Hepatocyte (in vitro differentiated cells): ENCODE measurements at regions not wholly inside any gene's neighbourhood (a gene's known extent, or its start where the extent isn't known, plus 50 kb on each side); places are given as distances from the start of the nearest gene placed in this dataset.

Experiments
- DNase-seq: peaks from one replicate; pipeline ENCODE4 v3.0.0-alpha.2; 2016; ENCODE audit warnings: low spot score
- H2AFZ ChIP-seq: fragments of 200-600 bp; sonication (generic); 2 replicates; pipeline ENCODE4 v1.6.0; 2016; ENCODE audit warnings: antibody characterized with exemption, mild to moderate bottlenecking
- H3K27ac ChIP-seq: fragments of 200-600 bp; sonication (generic); 2 replicates; pipeline ENCODE4 v1.5.1; 2016; ENCODE audit warnings: mild to moderate bottlenecking
- H3K27me3 ChIP-seq: fragments of 200-600 bp; sonication (generic); 2 replicates; pipeline ENCODE4 v1.6.1; 2016
- H3K36me3 ChIP-seq: fragments of 200-600 bp; sonication (generic); replicated peaks from 2 replicates; pipeline ENCODE4 v1.5.1; 2016; ENCODE audit warnings: low read depth; ENCODE audit not compliant: insufficient read depth
- H3K4me1 ChIP-seq: fragments of 200-600 bp; sonication (generic); 2 replicates; pipeline ENCODE4 v1.5.1; 2016; ENCODE audit warnings: mild to moderate bottlenecking, moderate library complexity; ENCODE audit not compliant: insufficient read depth
- H3K4me2 ChIP-seq: fragments of 200-600 bp; sonication (generic); 2 replicates; pipeline ENCODE4 v1.6.0; 2016
- H3K4me3 ChIP-seq: fragments of 200-600 bp; sonication (generic); 2 replicates; pipeline ENCODE4 v1.5.1; 2016; ENCODE audit warnings: mild to moderate bottlenecking
- H3K79me2 ChIP-seq: fragments of 200-600 bp; sonication (generic); 2 replicates; pipeline ENCODE4 v1.6.0; 2017; ENCODE audit warnings: mild to moderate bottlenecking
- H3K9me2 ChIP-seq: fragments of 200-600 bp; sonication (generic); replicated peaks from 2 replicates; pipeline ENCODE4 v1.6.0; 2017; ENCODE audit warnings: mild to moderate bottlenecking; ENCODE audit not compliant: insufficient read depth
- H3K9me3 ChIP-seq: fragments of 200-600 bp; sonication (generic); 2 replicates; pipeline ENCODE4 v1.5.1; 2016; ENCODE audit warnings: low read depth, mild to moderate bottlenecking
- H4K20me1 ChIP-seq: fragments of 200-600 bp; sonication (generic); 2 replicates; pipeline ENCODE4 v1.6.0; 2016; ENCODE audit warnings: mild to moderate bottlenecking; ENCODE audit not compliant: insufficient read depth, poor library complexity, severe bottlenecking
- CTCF ChIP-seq: fragments of 200-600 bp; sonication (generic); IDR thresholded peaks from 2 replicates; pipeline ENCODE4 v1.5.1; 2016; ENCODE audit warnings: antibody characterized with exemption, mild to moderate bottlenecking; ENCODE audit not compliant: poor library complexity
- EZH2 ChIP-seq: fragments of 200-600 bp; sonication (generic); IDR thresholded peaks from 2 replicates; pipeline ENCODE4 v1.6.1; 2016; ENCODE audit warnings: antibody characterized with exemption, mild to moderate bottlenecking, borderline replicate concordance
- EZH2phosphoT487 ChIP-seq: fragments of 200-600 bp; sonication (generic); IDR thresholded peaks from one replicate; pipeline ENCODE4 v1.6.1; 2018; ENCODE audit warnings: antibody characterized with exemption, mild to moderate bottlenecking, low read depth, moderate library complexity; ENCODE audit not compliant: unreplicated experiment, severe bottlenecking
- WGBS: methylation state at CpG from one replicate; pipeline ENCODE4 v1.1.6; 2016; ENCODE audit warnings: low lambda C conversion rate; ENCODE audit errors: missing lambda C conversion rate; 5-methylcytosine and 5-hydroxymethylcytosine counted together

GRCh38 chr4:44914223-44914622, 187.9 kb upstream of the GNPDA2 start:
- no peak for TF ChIP-seq EZH2phosphoT487
- TF ChIP-seq EZH2: no peak
- no peak for TF ChIP-seq CTCF
- Histone ChIP-seq H3K4me3 (no peak overlapping the region), H4K20me1 (no peaks in the 10 kb centered on the region), H3K9me3 (no peaks in the 10 kb centered on the region), H3K4me2 (no peak overlapping the region), H3K27me3 (no peaks in the 10 kb centered on the region), H3K27ac (no peak overlapping the region), H3K36me3 (no peaks in the 10 kb centered on the region), H3K9me2 (no peaks in the 10 kb centered on the region), H2AFZ (no peak overlapping the region), H3K4me1 (no peaks in the 10 kb centered on the region), H3K79me2 (no peaks in the 10 kb centered on the region)
- 79% methylated on average over 1 of the region's 1 CpG for WGBS
- DNase-seq: no peak

DNA sequence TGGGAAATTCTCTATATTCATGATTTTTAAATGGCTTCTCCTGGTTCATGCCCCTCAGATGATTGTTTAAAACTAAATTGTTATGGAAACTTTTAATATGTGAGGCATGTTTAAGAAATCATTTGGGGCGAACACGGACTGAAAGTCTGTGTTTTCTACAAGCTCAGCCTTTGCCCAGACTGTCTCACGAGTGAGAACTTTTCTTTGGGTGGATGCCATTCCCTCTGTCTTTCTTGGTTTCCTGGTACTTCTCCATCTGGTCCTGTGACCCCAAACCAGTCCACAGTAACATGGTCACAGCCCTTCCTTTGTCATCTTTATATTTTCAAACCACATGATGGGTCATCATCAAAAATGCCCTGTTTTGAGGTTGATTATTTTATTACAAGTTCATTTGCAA, 186.6 kb upstream of the GNPDA2 start:
- no peak overlapping the region for H3K4me3 ChIP-seq
- 76% methylated on average over 3 of the region's 3 CpGs for WGBS
- TF ChIP-seq EZH2 (no peak), CTCF (no peak), EZH2phosphoT487 (no peak)

DNA sequence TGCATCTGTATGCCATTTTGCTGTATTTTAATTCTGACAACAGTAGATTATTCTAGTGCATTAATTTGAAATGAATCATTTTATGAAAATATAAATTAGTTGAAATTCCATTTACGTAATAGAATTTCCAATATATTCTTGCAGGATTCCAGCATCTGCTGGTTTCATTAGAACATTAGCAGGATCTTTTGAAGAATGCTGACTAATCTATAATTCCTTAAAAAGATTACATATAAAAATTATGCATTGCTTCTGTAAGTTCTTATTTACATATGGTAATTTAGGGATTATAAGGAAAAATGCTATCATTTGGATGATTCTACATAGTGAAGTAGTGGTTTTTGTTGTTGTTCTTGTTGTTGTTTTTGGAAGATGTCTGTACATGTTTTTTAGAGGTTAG, 182.2 kb upstream of the GNPDA2 start:
- Histone ChIP-seq H2AFZ (no peak overlapping the region), H3K79me2 (no peaks in the 10 kb centered on the region), H3K27me3 (no peaks in the 10 kb centered on the region), H3K27ac (no peak overlapping the region), H3K4me3 (no peak overlapping the region), H3K36me3 (no peaks in the 10 kb centered on the region), H3K9me3 (no peaks in the 10 kb centered on the region), H3K4me1 (no peaks in the 10 kb centered on the region), H3K4me2 (no peak overlapping the region), H3K9me2 (no peaks in the 10 kb centered on the region), H4K20me1 (no peaks in the 10 kb centered on the region)
- 85% methylated on average over 1 of the region's 1 CpG for WGBS
- TF ChIP-seq EZH2phosphoT487 (no peak), CTCF (no peak), EZH2 (no peak)
- no peak for DNase-seq

More for the DNA sequence above, 186.6 kb upstream of the GNPDA2 start:
- no peaks in the 10 kb centered on the region for H4K20me1 ChIP-seq
- H3K27me3 ChIP-seq: no peaks in the 10 kb centered on the region
- H3K79me2 ChIP-seq: no peaks in the 10 kb centered on the region
- H3K4me1 ChIP-seq: no peaks in the 10 kb centered on the region
- H3K9me3 ChIP-seq: no peaks in the 10 kb centered on the region
- no peaks in the 10 kb centered on the region for H3K36me3 ChIP-seq
- H2AFZ ChIP-seq: no peak overlapping the region
- no peak overlapping the region for H3K4me2 ChIP-seq
- no peak for DNase-seq
- H3K27ac ChIP-seq: no peak overlapping the region
- no peaks in the 10 kb centered on the region for H3K9me2 ChIP-seq

GRCh38 chr4:44872246-44872645, 145.9 kb upstream of the GNPDA2 start:
- Histone ChIP-seq H3K9me2 (no peaks in the 10 kb centered on the region), H4K20me1 (no peaks in the 10 kb centered on the region), H3K79me2 (no peaks in the 10 kb centered on the region), H3K4me1 (no peaks in the 10 kb centered on the region), H2AFZ (no peak overlapping the region), H3K9me3 (no peaks in the 10 kb centered on the region), H3K27ac (no peak overlapping the region), H3K4me3 (no peak overlapping the region), H3K27me3 (no peaks in the 10 kb centered on the region), H3K4me2 (no peak overlapping the region), H3K36me3 (no peaks in the 10 kb centered on the region)
- no peak for DNase-seq
- no peak for TF ChIP-seq EZH2phosphoT487
- no peak for TF ChIP-seq CTCF
- no peak for TF ChIP-seq EZH2
